ENCODE measurements at regions not wholly inside any gene's neighbourhood (a gene's known extent, or its start where the extent isn't known, plus 50 kb on each side); places are given as distances from the start of the nearest gene placed in this dataset.

- DNase-seq (ENCODE audit: low read depth): no peak
Observed at GRCh38 chr17:79396696-79397095, 214.2 kb downstream of the RBFOX3 start.

GRCh38 chr17:79395545-79395944 lies 215.3 kb downstream of the RBFOX3 start:
- DNase-seq (ENCODE audit: low read depth): no peak

GRCh38 chr17:79395066-79395465 lies 215.8 kb downstream of the RBFOX3 start:
- DNase-seq (ENCODE audit: low read depth): no peak

- peak; percentile 37 for DNase-seq (ENCODE audit: low read depth)
Observed at GRCh38 chr17:79393358-79394052, 217.3 kb downstream of the RBFOX3 start.

- no peak for DNase-seq (ENCODE audit: low read depth)
Observed at GRCh38 chr17:79392598-79392997, 218.3 kb downstream of the RBFOX3 start.

- peak; percentile 50 for DNase-seq (ENCODE audit: low read depth)
Observed at GRCh38 chr17:79391376-79392233, 219.2 kb downstream of the RBFOX3 start.

- no peak for DNase-seq (ENCODE audit: low read depth)
Observed at GRCh38 chr17:79389896-79390295, 221.0 kb downstream of the RBFOX3 start.

- no peak for DNase-seq (ENCODE audit: low read depth)
Observed at GRCh38 chr17:79388556-79389295, 222.1 kb downstream of the RBFOX3 start.

GRCh38 chr17:79387783-79388182 lies 223.1 kb downstream of the RBFOX3 start:
- no peak for DNase-seq (ENCODE audit: low read depth)

- no peak for DNase-seq (ENCODE audit: low read depth)
Observed at GRCh38 chr17:79385962-79386563, 224.8 kb downstream of the RBFOX3 start.

GRCh38 chr17:79382313-79382712 lies 228.5 kb downstream of the RBFOX3 start:
- DNase-seq (ENCODE audit: low read depth): no peak

GRCh38 chr17:79379700-79380445 lies 231.0 kb downstream of the RBFOX3 start:
- DNase-seq (ENCODE audit: low read depth): no peak

- no peak for DNase-seq (ENCODE audit: low read depth)
Observed at GRCh38 chr17:79377230-79377786, 233.5 kb downstream of the RBFOX3 start.

GRCh38 chr17:79374807-79375206 lies 236.0 kb downstream of the RBFOX3 start:
- no peak for DNase-seq (ENCODE audit: low read depth)

- DNase-seq (ENCODE audit: low read depth): no peak
Observed at GRCh38 chr17:79374087-79374689, 236.7 kb downstream of the RBFOX3 start.

GRCh38 chr17:79372470-79373238 lies 238.2 kb downstream of the RBFOX3 start:
- DNase-seq (ENCODE audit: low read depth): no peak

GRCh38 chr17:79371984-79372383 lies 238.9 kb downstream of the RBFOX3 start:
- no peak for DNase-seq (ENCODE audit: low read depth)

- no peak for DNase-seq (ENCODE audit: low read depth)
Observed at GRCh38 chr17:79370594-79370993, 240.3 kb downstream of the RBFOX3 start.

- no peak for DNase-seq (ENCODE audit: low read depth)
Observed at GRCh38 chr17:79370126-79370525, 240.7 kb downstream of the RBFOX3 start.

- no peak for DNase-seq (ENCODE audit: low read depth)
Observed at GRCh38 chr17:79369532-79369931, 241.3 kb downstream of the RBFOX3 start.
